ENCODE measurements at regions not wholly inside any gene's neighbourhood (a gene's known extent, or its start where the extent isn't known, plus 50 kb on each side); places are given as distances from the start of the nearest gene placed in this dataset.

DNA sequence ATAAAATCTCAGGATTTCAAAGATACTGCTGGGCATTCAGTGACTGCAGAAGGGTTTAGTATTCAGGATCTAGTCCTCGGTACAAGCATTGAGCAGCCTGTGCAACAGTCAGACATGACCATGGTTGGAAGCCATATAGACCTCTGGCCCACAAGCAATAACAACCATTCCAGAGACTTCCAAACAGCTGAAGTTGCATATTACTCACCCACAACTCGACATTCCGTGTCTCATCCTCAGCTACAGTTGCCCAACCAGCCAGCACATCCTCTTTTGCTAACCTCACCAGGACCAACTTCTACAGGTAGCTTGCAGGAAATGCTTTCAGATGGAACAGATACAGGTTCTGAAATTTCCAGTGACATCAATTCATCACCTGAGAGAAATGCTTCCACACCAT lies 156.8 kb downstream of the C11orf91 start:
- Mint-ChIP-seq H3K36me3 (no peaks in the 10 kb centered on the region), H3K27me3 (peaks cover 31 to 35% of the 10 kb centered on the region in 2 donors), H3K4me1 (no peaks in the 10 kb centered on the region), H3K27ac (no peak overlapping the region), H3K4me3 (no peak overlapping the region), H3K9me3 (peaks cover 0 to 1% (median 0%) of the 10 kb centered on the region in 8 donors)
- Histone ChIP-seq H3K9me3 (ENCODE audit: control insufficient read depth in 1 of 2, low read length in 2 of 2) (no peaks in the 10 kb centered on the region), H3K27me3 (ENCODE audit: insufficient read depth, low read length) (peaks cover 4% of the 10 kb centered on the region), H3K4me1 (ENCODE audit: insufficient read depth, low read length) (no peaks in the 10 kb centered on the region), H3K36me3 (ENCODE audit: insufficient read depth, low read length) (no peaks in the 10 kb centered on the region), H3K4me3 (ENCODE audit: low read length in 2 of 2) (no peak overlapping the region), H3K27ac (ENCODE audit: low read depth, low read length) (no peak overlapping the region)
- POLR2A ChIA-PET (ENCODE audit: partially characterized antibody), result interaction anchor here (0.6 kb wide), 1 partner anchor 239 kb away, joined by 3 read pairs; no protein-coding TSS in a partner anchor
- DNase-seq, result no peak
- intact Hi-C loops (cut with micrococcal nuclease), result no loop called here
- CTCF ChIA-PET (ENCODE audit: partially characterized antibody), result interaction anchor here (5.4 kb wide), 1 partner anchor 198 kb away, joined by 40 read pairs; no protein-coding TSS in a partner anchor

DNA sequence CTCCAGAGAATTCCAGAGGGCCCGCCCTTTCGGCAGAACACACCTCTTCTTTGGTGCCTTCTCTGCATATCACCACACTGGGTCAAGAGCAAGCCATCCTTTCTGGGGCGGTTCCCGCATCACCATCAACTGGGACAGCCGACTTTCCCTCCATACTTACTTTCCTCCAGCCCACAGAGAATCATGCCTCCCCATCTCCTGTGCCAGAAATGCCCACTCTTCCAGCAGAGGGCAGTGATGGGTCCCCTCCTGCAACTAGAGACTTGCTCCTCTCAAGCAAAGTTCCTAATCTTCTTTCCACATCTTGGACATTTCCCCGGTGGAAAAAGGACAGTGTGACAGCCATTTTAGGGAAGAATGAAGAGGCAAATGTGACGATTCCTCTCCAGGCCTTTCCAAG lies 157.7 kb downstream of the C11orf91 start:
- H3K27ac Mint-ChIP-seq, result no peak overlapping the region
- DNase-seq, result peak in 4 of 5 donors; percentile 16 to 22 (median 20)
- H3K4me1 ChIP-seq (ENCODE audit: insufficient read depth, low read length), result no peaks in the 10 kb centered on the region
- no peaks in the 10 kb centered on the region for H3K4me1 Mint-ChIP-seq
- no peak overlapping the region for H3K4me3 Mint-ChIP-seq
- POLR2A ChIA-PET (ENCODE audit: partially characterized antibody), result no interaction called here
- intact Hi-C loops (cut with micrococcal nuclease), result no loop called here
- H3K27ac ChIP-seq (ENCODE audit: low read depth, low read length), result no peak overlapping the region
- H3K9me3 Mint-ChIP-seq, result peaks cover 0 to 1% (median 0%) of the 10 kb centered on the region in 8 donors
- CTCF ChIA-PET (ENCODE audit: partially characterized antibody), result interaction anchor here (1.0 to 5.4 kb wide), 2 partner anchors 196 to 199 kb away, joined by 3 to 40 read pairs; no protein-coding TSS in a partner anchor
- no peak overlapping the region for H3K4me3 ChIP-seq (ENCODE audit: low read length in 2 of 2)
- H3K27me3 Mint-ChIP-seq, result peaks cover 28 to 37% of the 10 kb centered on the region in 2 donors
- no peaks in the 10 kb centered on the region for H3K36me3 Mint-ChIP-seq
- no peaks in the 10 kb centered on the region for H3K9me3 ChIP-seq (ENCODE audit: control insufficient read depth in 1 of 2, low read length in 2 of 2)
- no peaks in the 10 kb centered on the region for H3K36me3 ChIP-seq (ENCODE audit: insufficient read depth, low read length)
- H3K27me3 ChIP-seq (ENCODE audit: insufficient read depth, low read length), result peaks cover 4% of the 10 kb centered on the region

DNA sequence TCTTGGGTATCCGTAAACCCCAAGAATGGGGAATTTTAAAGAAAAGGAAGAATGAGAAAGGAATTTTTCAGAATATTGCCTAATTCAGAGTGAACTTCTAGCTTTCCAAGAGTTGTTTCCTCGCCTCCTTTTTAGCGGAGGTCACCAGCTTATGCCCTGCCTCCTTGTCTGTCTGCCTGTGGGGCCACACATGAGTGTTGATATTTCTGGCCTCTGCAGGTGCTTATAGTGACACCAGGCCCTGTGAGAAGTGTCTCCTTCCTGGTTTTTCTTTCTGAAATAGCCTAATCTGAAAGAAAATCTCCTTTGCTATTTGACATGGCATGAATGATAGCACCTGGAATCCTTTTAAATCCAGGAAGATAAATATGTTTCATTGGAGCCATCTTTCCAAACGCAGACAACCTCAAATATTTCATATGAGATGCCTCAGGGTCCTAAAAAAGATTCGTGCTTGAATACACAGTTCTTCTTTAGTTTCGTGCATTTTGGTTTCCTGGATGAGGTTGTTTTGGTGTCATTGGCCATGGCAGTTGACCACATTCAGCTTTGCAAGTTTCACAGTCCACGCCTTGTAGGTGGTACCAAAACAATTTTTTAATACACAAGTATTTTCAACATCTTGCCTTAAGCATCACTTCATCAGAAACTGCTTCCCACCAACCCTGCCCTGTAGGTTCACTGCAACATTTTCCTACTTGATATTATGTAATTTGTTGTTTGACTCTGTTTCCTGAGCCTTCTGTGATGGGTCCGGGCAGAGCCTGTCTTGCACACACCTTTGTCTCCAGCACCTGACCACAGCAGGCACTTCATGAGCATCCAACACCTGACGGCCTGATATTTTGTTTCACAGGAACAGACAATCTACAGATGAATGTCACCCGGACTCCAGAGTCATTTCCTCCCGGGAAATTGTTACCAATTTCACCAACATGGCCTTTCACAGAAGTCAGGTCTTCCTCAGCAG lies 159.4 kb downstream of the C11orf91 start:
- Mint-ChIP-seq H3K4me1 (no peaks in the 10 kb centered on the region), H3K9me3 (peaks cover 0 to 1% (median 0%) of the 10 kb centered on the region in 8 donors), H3K27ac (no peak overlapping the region), H3K4me3 (no peak overlapping the region), H3K36me3 (no peaks in the 10 kb centered on the region), H3K27me3 (peaks cover 29 to 34% of the 10 kb centered on the region in 2 donors)
- POLR2A ChIA-PET (ENCODE audit: partially characterized antibody), result no interaction called here
- intact Hi-C loops (cut with micrococcal nuclease), result no loop called here
- CTCF ChIA-PET (ENCODE audit: partially characterized antibody), result interaction anchor here (1.1 to 5.4 kb wide), 2 partner anchors 201 kb away, joined by 4 to 40 read pairs; no protein-coding TSS in a partner anchor
- Histone ChIP-seq H3K4me1 (ENCODE audit: insufficient read depth, low read length) (no peaks in the 10 kb centered on the region), H3K4me3 (ENCODE audit: low read length in 2 of 2) (no peak overlapping the region), H3K36me3 (ENCODE audit: insufficient read depth, low read length) (no peaks in the 10 kb centered on the region), H3K27me3 (ENCODE audit: insufficient read depth, low read length) (no peaks in the 10 kb centered on the region), H3K27ac (ENCODE audit: low read depth, low read length) (no peak overlapping the region), H3K9me3 (ENCODE audit: control insufficient read depth in 1 of 2, low read length in 2 of 2) (no peaks in the 10 kb centered on the region)
- no peak for DNase-seq

DNA sequence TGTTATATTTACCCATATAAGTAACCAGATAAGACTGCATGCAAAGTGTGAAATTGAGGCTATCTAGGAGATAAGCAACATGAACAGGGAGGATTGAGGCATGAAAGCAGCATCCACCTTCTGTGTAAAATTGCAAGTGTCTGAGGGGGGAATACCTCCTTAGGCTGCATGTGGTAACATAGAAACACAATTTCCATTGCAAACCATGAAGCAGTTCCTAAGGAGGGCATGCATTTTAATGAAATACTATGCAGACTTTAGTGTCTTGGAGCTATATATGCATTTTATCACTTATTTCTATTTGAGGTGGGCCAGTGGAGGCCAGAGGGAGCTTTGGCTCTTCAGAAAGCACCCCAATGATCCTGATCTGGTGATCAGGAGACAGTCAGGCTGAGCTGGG lies 160.2 kb downstream of the C11orf91 start:
- CTCF ChIA-PET (ENCODE audit: partially characterized antibody), result interaction anchor here (1.1 kb wide), 1 partner anchor 202 kb away, joined by 4 read pairs; no protein-coding TSS in a partner anchor
- no peaks in the 10 kb centered on the region for H3K9me3 ChIP-seq (ENCODE audit: control insufficient read depth in 1 of 2, low read length in 2 of 2)

DNA sequence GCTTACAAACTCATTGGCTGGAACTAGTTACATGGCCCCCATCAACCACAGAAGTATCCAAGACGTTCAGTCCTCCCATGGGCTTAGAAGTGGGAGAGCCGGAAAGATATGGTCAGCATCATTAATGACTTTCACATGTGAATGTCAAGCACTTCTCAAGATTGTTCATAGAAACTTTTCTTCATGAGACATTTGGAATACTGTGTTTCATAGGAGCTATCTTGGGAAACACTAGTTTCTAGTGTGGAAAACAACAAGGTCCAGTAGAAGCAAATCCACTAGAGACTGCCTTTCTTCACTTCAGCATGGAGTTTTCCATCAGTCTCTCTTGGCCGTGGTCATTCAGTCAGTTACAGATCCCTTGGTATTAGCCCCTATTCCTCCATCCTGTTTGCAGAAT lies 160.9 kb downstream of the C11orf91 start:
- ChIA-PET POLR2A (ENCODE audit: partially characterized antibody) (no interaction called here), CTCF (ENCODE audit: partially characterized antibody) (no interaction called here)
- DNase-seq, result no peak
- H3K27me3 ChIP-seq (ENCODE audit: insufficient read depth, low read length), result no peaks in the 10 kb centered on the region
- H3K27me3 Mint-ChIP-seq, result peaks cover 28 to 32% of the 10 kb centered on the region in 2 donors
- H3K36me3 Mint-ChIP-seq, result peaks cover 0 to 4% of the 10 kb centered on the region in 2 donors
- H3K27ac ChIP-seq (ENCODE audit: low read depth, low read length), result no peak overlapping the region
- no peaks in the 10 kb centered on the region for H3K4me1 ChIP-seq (ENCODE audit: insufficient read depth, low read length)
- no peaks in the 10 kb centered on the region for H3K4me1 Mint-ChIP-seq
- intact Hi-C loops (cut with micrococcal nuclease), result no loop called here
- no peak overlapping the region for H3K4me3 Mint-ChIP-seq
- H3K9me3 ChIP-seq (ENCODE audit: control insufficient read depth in 1 of 2, low read length in 2 of 2), result no peaks in the 10 kb centered on the region
- H3K36me3 ChIP-seq (ENCODE audit: insufficient read depth, low read length), result no peaks in the 10 kb centered on the region
- no peak overlapping the region for H3K27ac Mint-ChIP-seq
- no peak overlapping the region for H3K4me3 ChIP-seq (ENCODE audit: low read length in 2 of 2)
- peaks cover 0 to 4% (median 0%) of the 10 kb centered on the region in 8 donors for H3K9me3 Mint-ChIP-seq

More for the DNA sequence above, 160.2 kb downstream of the C11orf91 start:
- H3K27me3 Mint-ChIP-seq, result peaks cover 30 to 32% of the 10 kb centered on the region in 2 donors
- no peaks in the 10 kb centered on the region for H3K4me1 ChIP-seq (ENCODE audit: insufficient read depth, low read length)
- H3K4me3 ChIP-seq (ENCODE audit: low read length in 2 of 2), result no peak overlapping the region
- no peak overlapping the region for H3K4me3 Mint-ChIP-seq
- no peaks in the 10 kb centered on the region for H3K27me3 ChIP-seq (ENCODE audit: insufficient read depth, low read length)
- no peak for DNase-seq
- peaks cover 0 to 1% (median 0%) of the 10 kb centered on the region in 8 donors for H3K9me3 Mint-ChIP-seq
- no peak overlapping the region for H3K27ac Mint-ChIP-seq
- no peaks in the 10 kb centered on the region for H3K4me1 Mint-ChIP-seq
- H3K27ac ChIP-seq (ENCODE audit: low read depth, low read length), result no peak overlapping the region
- no peaks in the 10 kb centered on the region for H3K36me3 ChIP-seq (ENCODE audit: insufficient read depth, low read length)
- intact Hi-C loops (cut with micrococcal nuclease), result no loop called here
- peaks cover 0 to 4% of the 10 kb centered on the region in 2 donors for H3K36me3 Mint-ChIP-seq
- POLR2A ChIA-PET (ENCODE audit: partially characterized antibody), result no interaction called here

GRCh38 chr11:33538726-33539125 lies 161.9 kb downstream of the C11orf91 start:
- Histone ChIP-seq H3K9me3 (ENCODE audit: control insufficient read depth in 1 of 2, low read length in 2 of 2) (no peaks in the 10 kb centered on the region), H3K27ac (ENCODE audit: low read depth, low read length) (no peak overlapping the region), H3K36me3 (ENCODE audit: insufficient read depth, low read length) (no peaks in the 10 kb centered on the region), H3K27me3 (ENCODE audit: insufficient read depth, low read length) (no peaks in the 10 kb centered on the region), H3K4me3 (ENCODE audit: low read length in 2 of 2) (no peak overlapping the region), H3K4me1 (ENCODE audit: insufficient read depth, low read length) (no peaks in the 10 kb centered on the region)
- Mint-ChIP-seq H3K9me3 (peaks cover 0 to 5% (median 0%) of the 10 kb centered on the region in 8 donors), H3K4me1 (no peaks in the 10 kb centered on the region), H3K4me3 (no peak overlapping the region), H3K27ac (no peak overlapping the region), H3K36me3 (peaks cover 0 to 4% of the 10 kb centered on the region in 2 donors), H3K27me3 (peaks cover 20 to 30% of the 10 kb centered on the region in 2 donors)
- DNase-seq, result no peak
- CTCF ChIA-PET (ENCODE audit: partially characterized antibody), result no interaction called here
- POLR2A ChIA-PET (ENCODE audit: partially characterized antibody), result no interaction called here
- intact Hi-C loops (cut with micrococcal nuclease), result no loop called here

GRCh38 chr11:33536178-33536577 lies 164.4 kb downstream of the C11orf91 start:
- Histone ChIP-seq H3K4me1 (ENCODE audit: insufficient read depth, low read length) (no peaks in the 10 kb centered on the region), H3K9me3 (ENCODE audit: control insufficient read depth in 1 of 2, low read length in 2 of 2) (no peaks in the 10 kb centered on the region), H3K27ac (ENCODE audit: low read depth, low read length) (no peak overlapping the region), H3K36me3 (ENCODE audit: insufficient read depth, low read length) (no peaks in the 10 kb centered on the region), H3K27me3 (ENCODE audit: insufficient read depth, low read length) (no peaks in the 10 kb centered on the region), H3K4me3 (ENCODE audit: low read length in 2 of 2) (no peak overlapping the region)
- H3K36me3 Mint-ChIP-seq, result peaks cover 0 to 4% of the 10 kb centered on the region in 2 donors
- no peaks in the 10 kb centered on the region for H3K4me1 Mint-ChIP-seq
- ChIA-PET POLR2A (ENCODE audit: partially characterized antibody) (no interaction called here), CTCF (ENCODE audit: partially characterized antibody) (no interaction called here)
- H3K27ac Mint-ChIP-seq, result no peak overlapping the region
- H3K27me3 Mint-ChIP-seq, result peaks cover 10 to 18% of the 10 kb centered on the region in 2 donors
- DNase-seq, result no peak
- no peak overlapping the region for H3K4me3 Mint-ChIP-seq
- intact Hi-C loops (cut with micrococcal nuclease), result no loop called here
- H3K9me3 Mint-ChIP-seq, result peaks cover 0 to 5% (median 0%) of the 10 kb centered on the region in 8 donors
